ENCODE measurements at regions not wholly inside any gene's neighbourhood (a gene's known extent, or its start where the extent isn't known, plus 50 kb on each side); places are given as distances from the start of the nearest gene placed in this dataset.

GRCh38 chr19:5245631-5246553, 94.7 kb downstream of the PTPRS start:
- no peak for TF ChIP-seq CTCF (IDR thresholded peaks at IDR 0.05; ENCODE audit: insufficient read depth, low read depth, low read length)
- no peak for TF ChIP-seq EZH2 (IDR thresholded peaks at IDR 0.05; ENCODE audit: insufficient read depth, low read length)

All from astrocyte (in vitro differentiated cells and primary cell).